ENCODE measurements at regions not wholly inside any gene's neighbourhood (a gene's known extent, or its start where the extent isn't known, plus 50 kb on each side); places are given as distances from the start of the nearest gene placed in this dataset.

- TF ChIP-seq CTCF (conservative IDR thresholded peaks at IDR 0.05) (no peak), ZFX (IDR thresholded peaks at IDR 0.05) (no peak)
Measured at GRCh38 chr13:85367887-85368286, 431.3 kb downstream of the SLITRK6 start.
